ENCODE measurements at regions not wholly inside any gene's neighbourhood (a gene's known extent, or its start where the extent isn't known, plus 50 kb on each side); places are given as distances from the start of the nearest gene placed in this dataset.
"Not testable (repeated sequence)": the region's sequence is repeated elsewhere in the genome, so short reads cannot be mapped to it uniquely, and the experiment has no call there.

GRCh38 chr4:112802780-112803179, 165.8 kb downstream of the LARP7 start:
- H3K4me3 Mint-ChIP-seq = no peak overlapping the region
- ATAC-seq (ENCODE audit: low read depth) = no peak
- no peak overlapping the region for H3K27ac Mint-ChIP-seq
- no peaks in the 10 kb centered on the region for H3K9me3 Mint-ChIP-seq
- no peaks in the 10 kb centered on the region for H3K4me1 Mint-ChIP-seq
- no peak for DNase-seq
- H3K27me3 Mint-ChIP-seq = peaks cover 10% of the 10 kb centered on the region
- POLR2A ChIA-PET = no interaction called here
- H3K36me3 Mint-ChIP-seq = no peaks in the 10 kb centered on the region

DNA sequence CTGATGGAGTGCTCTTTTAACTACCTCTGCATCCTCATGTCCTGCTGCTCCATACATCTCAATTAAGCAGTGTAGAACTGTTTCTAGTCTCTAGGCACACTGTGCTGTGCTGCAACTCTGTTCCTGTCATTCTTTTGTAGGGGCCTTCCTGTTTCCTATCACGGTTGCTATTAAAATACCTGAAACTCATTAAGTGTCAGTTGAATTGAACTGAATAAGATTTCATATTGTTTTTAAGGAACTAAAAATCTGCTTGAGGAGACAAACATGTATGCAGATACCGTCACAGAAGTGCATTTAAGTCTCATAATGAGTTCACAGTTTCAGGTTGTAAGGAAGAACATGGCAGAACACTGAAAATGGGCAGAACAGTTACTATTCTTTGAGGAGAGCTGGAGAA, 170.1 kb downstream of the LARP7 start:
- DNase-seq (no peak), ATAC-seq (ENCODE audit: low read depth) (no peak)
- Mint-ChIP-seq H3K9me3 (no peaks in the 10 kb centered on the region), H3K27ac (no peak overlapping the region), H3K36me3 (no peaks in the 10 kb centered on the region), H3K4me1 (peaks cover 2% of the 10 kb centered on the region), H3K27me3 (peaks cover 3% of the 10 kb centered on the region), H3K4me3 (no peak overlapping the region)
- POLR2A ChIA-PET = no interaction called here

DNA sequence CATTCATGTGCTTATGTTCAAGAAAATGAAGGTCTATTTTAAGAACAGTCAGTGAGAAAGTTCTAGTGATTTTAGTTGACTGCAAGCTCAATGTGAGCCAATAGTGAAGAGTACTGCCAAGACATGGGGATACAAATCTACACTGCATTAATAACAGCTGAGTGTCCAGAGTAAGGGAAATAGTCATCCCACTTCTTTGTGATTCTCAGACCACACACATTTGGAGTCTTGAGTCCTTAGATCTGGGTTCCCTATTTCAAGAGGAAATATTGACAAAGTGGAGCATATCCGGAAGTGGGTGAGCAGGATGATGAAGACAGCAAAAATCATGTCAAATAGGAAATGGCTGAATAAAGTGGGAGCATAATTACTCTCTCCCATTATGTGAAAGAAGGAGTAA, 171.1 kb downstream of the LARP7 start:
- Mint-ChIP-seq H3K4me3 (no peak overlapping the region), H3K4me1 (peaks cover 2% of the 10 kb centered on the region)
- no peak for DNase-seq

DNA sequence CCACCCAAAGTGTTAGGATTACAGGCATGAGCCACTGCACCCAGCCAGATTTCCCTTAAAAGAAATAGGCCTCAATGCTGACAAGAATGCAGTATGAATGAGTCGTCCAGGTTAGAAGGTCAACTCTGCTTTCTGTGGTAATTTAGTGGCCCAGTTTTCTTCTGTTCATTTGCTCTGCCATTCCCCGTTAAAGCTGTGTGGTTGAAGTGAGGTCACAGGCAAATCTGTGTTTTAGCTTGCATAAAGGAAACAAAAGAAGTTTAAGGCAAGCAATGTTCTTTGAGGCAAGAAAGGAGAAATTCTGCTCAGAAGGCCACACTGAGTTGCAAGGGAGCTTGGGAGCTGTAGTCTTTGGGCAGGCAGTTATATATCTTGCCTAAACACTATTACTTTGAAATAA, 176.8 kb downstream of the LARP7 start:
- H3K36me3 Mint-ChIP-seq = no peaks in the 10 kb centered on the region
- H3K4me1 Mint-ChIP-seq = peaks cover 10% of the 10 kb centered on the region
- no peak overlapping the region for H3K4me3 Mint-ChIP-seq
- DNase-seq (no peak), ATAC-seq (ENCODE audit: low read depth) (no peak)
- POLR2A ChIA-PET = no interaction called here
- H3K27me3 Mint-ChIP-seq = peaks cover 10% of the 10 kb centered on the region
- no peak overlapping the region for H3K27ac Mint-ChIP-seq
- peaks cover 1% of the 10 kb centered on the region for H3K9me3 Mint-ChIP-seq

More for the DNA sequence above, 171.1 kb downstream of the LARP7 start:
- no peak for ATAC-seq (ENCODE audit: low read depth)
- Mint-ChIP-seq H3K27me3 (peaks cover 3% of the 10 kb centered on the region), H3K27ac (no peak overlapping the region), H3K9me3 (no peaks in the 10 kb centered on the region), H3K36me3 (no peaks in the 10 kb centered on the region)
- POLR2A ChIA-PET = no interaction called here

- H3K4me3 Mint-ChIP-seq = peak overlapping the region; percentile 70
- peak; percentile 51 for DNase-seq
- POLR2A ChIA-PET = interaction anchor here (0.6 kb wide), 1 partner anchor 80 kb away, joined by 5 read pairs; no protein-coding TSS in a partner anchor
Observed at GRCh38 chr4:112817933-112818593, 181.1 kb downstream of the LARP7 start.

GRCh38 chr4:112818594-112818965, 181.6 kb downstream of the LARP7 start:
- Mint-ChIP-seq H3K27me3 (peaks cover 22% of the 10 kb centered on the region), H3K27ac (peak overlapping the region; percentile 76), H3K4me3 (peak overlapping the region; percentile 70), H3K36me3 (no peaks in the 10 kb centered on the region), H3K4me1 (peaks cover 10% of the 10 kb centered on the region), H3K9me3 (peaks cover 1% of the 10 kb centered on the region)
- DNase-seq (no peak), ATAC-seq (ENCODE audit: low read depth) (no peak)
- POLR2A ChIA-PET = interaction anchor here (0.6 kb wide), 1 partner anchor 80 kb away, joined by 5 read pairs; no protein-coding TSS in a partner anchor

More at GRCh38 chr4:112817933-112818593, 181.1 kb downstream of the LARP7 start:
- peak; percentile 95 for ATAC-seq (ENCODE audit: low read depth)
- H3K27ac Mint-ChIP-seq = peak overlapping the region; percentile 76
- H3K36me3 Mint-ChIP-seq = no peaks in the 10 kb centered on the region
- peaks cover 22% of the 10 kb centered on the region for H3K27me3 Mint-ChIP-seq
- peaks cover 1% of the 10 kb centered on the region for H3K9me3 Mint-ChIP-seq
- H3K4me1 Mint-ChIP-seq = peaks cover 10% of the 10 kb centered on the region

- POLR2A ChIA-PET = no interaction called here
- Mint-ChIP-seq H3K36me3 (no peaks in the 10 kb centered on the region), H3K27me3 (peaks cover 22% of the 10 kb centered on the region), H3K4me1 (peaks cover 10% of the 10 kb centered on the region), H3K9me3 (no peaks in the 10 kb centered on the region), H3K4me3 (no peak overlapping the region), H3K27ac (no peak overlapping the region)
- ATAC-seq (ENCODE audit: low read depth) = no peak
- no peak for DNase-seq
Observed at GRCh38 chr4:112819729-112820128, 182.8 kb downstream of the LARP7 start.

GRCh38 chr4:112823156-112823555, 186.2 kb downstream of the LARP7 start:
- H3K27me3 Mint-ChIP-seq = peaks cover 18% of the 10 kb centered on the region
- H3K9me3 Mint-ChIP-seq = no peaks in the 10 kb centered on the region
- no peaks in the 10 kb centered on the region for H3K36me3 Mint-ChIP-seq
- H3K27ac Mint-ChIP-seq = no peak overlapping the region
- H3K4me3 Mint-ChIP-seq = no peak overlapping the region
- DNase-seq (no peak), ATAC-seq (ENCODE audit: low read depth) (no peak)
- POLR2A ChIA-PET = no interaction called here
- peaks cover 3% of the 10 kb centered on the region for H3K4me1 Mint-ChIP-seq

GRCh38 chr4:112823606-112824005, 186.7 kb downstream of the LARP7 start:
- no peak for DNase-seq
- H3K4me3 Mint-ChIP-seq = no peak overlapping the region
- no peaks in the 10 kb centered on the region for H3K36me3 Mint-ChIP-seq
- no peaks in the 10 kb centered on the region for H3K4me1 Mint-ChIP-seq
- H3K9me3 Mint-ChIP-seq = no peaks in the 10 kb centered on the region
- H3K27ac Mint-ChIP-seq = no peak overlapping the region
- POLR2A ChIA-PET = no interaction called here
- no peak for ATAC-seq (ENCODE audit: low read depth)
- peaks cover 16% of the 10 kb centered on the region for H3K27me3 Mint-ChIP-seq

GRCh38 chr4:112830753-112831386, 193.9 kb downstream of the LARP7 start:
- H3K27ac Mint-ChIP-seq = no peak overlapping the region
- ATAC-seq (ENCODE audit: low read depth) = no peak
- DNase-seq = no peak
- peaks cover 4% of the 10 kb centered on the region for H3K27me3 Mint-ChIP-seq
- POLR2A ChIA-PET = no interaction called here
- H3K4me1 Mint-ChIP-seq = no peaks in the 10 kb centered on the region
- H3K36me3 Mint-ChIP-seq = no peaks in the 10 kb centered on the region
- peaks cover 1% of the 10 kb centered on the region for H3K9me3 Mint-ChIP-seq
- H3K4me3 Mint-ChIP-seq = no peak overlapping the region

DNA sequence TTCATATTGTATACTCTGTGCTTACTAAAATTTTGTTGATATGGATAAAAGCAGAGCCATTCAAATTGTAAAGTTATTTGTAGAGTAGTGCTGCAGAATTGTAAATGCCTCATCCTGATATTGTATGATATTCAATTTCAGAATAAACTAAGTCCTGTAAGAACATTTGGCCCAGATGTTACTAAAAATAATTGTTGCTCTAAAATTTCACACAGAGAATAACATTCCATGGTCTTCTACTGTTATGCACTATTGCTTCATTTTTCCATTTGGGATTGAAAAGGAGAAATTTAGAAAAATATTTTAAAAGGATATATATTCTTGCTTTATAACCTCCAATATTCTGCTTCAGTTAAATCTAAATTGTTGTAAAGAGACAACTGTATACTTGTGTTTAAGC, 195.6 kb downstream of the LARP7 start:
- DNase-seq (no peak), ATAC-seq (ENCODE audit: low read depth) (no peak)
- Mint-ChIP-seq H3K27me3 (peaks cover 2% of the 10 kb centered on the region), H3K27ac (no peak overlapping the region), H3K4me3 (no peak overlapping the region), H3K36me3 (no peaks in the 10 kb centered on the region), H3K9me3 (peaks cover 5% of the 10 kb centered on the region), H3K4me1 (no peaks in the 10 kb centered on the region)
- POLR2A ChIA-PET = no interaction called here

GRCh38 chr4:112836895-112837294, 200.0 kb downstream of the LARP7 start:
- Mint-ChIP-seq H3K4me3 (no peak overlapping the region), H3K4me1 (no peaks in the 10 kb centered on the region), H3K27ac (no peak overlapping the region), H3K36me3 (no peaks in the 10 kb centered on the region), H3K27me3 (no peaks in the 10 kb centered on the region), H3K9me3 (peaks cover 3% of the 10 kb centered on the region)
- POLR2A ChIA-PET = no interaction called here
- DNase-seq (no peak), ATAC-seq (ENCODE audit: low read depth) (no peak)

- H3K27me3 Mint-ChIP-seq; H3K27ac Mint-ChIP-seq; H3K4me1 Mint-ChIP-seq; ATAC-seq (ENCODE audit: low read depth); DNase-seq; H3K36me3 Mint-ChIP-seq; H3K4me3 Mint-ChIP-seq; H3K9me3 Mint-ChIP-seq; POLR2A ChIA-PET: not testable (repeated sequence)
Observed at GRCh38 chr4:112838015-112838414, 201.1 kb downstream of the LARP7 start.

GRCh38 chr4:112840061-112840460, 203.1 kb downstream of the LARP7 start:
- POLR2A ChIA-PET = no interaction called here
- Mint-ChIP-seq H3K4me1 (no peaks in the 10 kb centered on the region), H3K36me3 (no peaks in the 10 kb centered on the region), H3K27ac (no peak overlapping the region), H3K27me3 (peaks cover 7% of the 10 kb centered on the region), H3K9me3 (peaks cover 3% of the 10 kb centered on the region), H3K4me3 (no peak overlapping the region)
- ATAC-seq (ENCODE audit: low read depth) = no peak
- no peak for DNase-seq
